GM20000 (cell line): ENCODE measurements at regions not wholly inside any gene's neighbourhood (a gene's known extent, or its start where the extent isn't known, plus 50 kb on each side); places are given as distances from the start of the nearest gene placed in this dataset.

Experiments used
- DNase-seq: peaks from one replicate; pipeline ENCODE4 v3.0.0; 2012; ENCODE audit warnings: low spot score
- CTCF ChIP-seq: IDR thresholded peaks from 2 replicates; pipeline ENCODE4 v1.5.1; 2012; ENCODE audit warnings: mild to moderate bottlenecking, control low read depth; ENCODE audit errors: extremely low read depth, missing control alignments

GRCh38 chr3:30945291-30945690 lies 50.8 kb upstream of the GADL1 start:
- DNase-seq, result no peak
- no peak for TF ChIP-seq CTCF

- no peak for TF ChIP-seq CTCF
- DNase-seq, result no peak
Measured at GRCh38 chr3:30948426-30948825, 54.0 kb upstream of the GADL1 start.

GRCh38 chr3:30951826-30952225 lies 57.4 kb upstream of the GADL1 start:
- TF ChIP-seq CTCF, result no peak
- DNase-seq, result no peak

- no peak for TF ChIP-seq CTCF
- DNase-seq, result no peak
Measured at GRCh38 chr3:30952786-30953185, 58.3 kb upstream of the GADL1 start.

GRCh38 chr3:30954426-30954825 lies 60.0 kb upstream of the GADL1 start:
- no peak for DNase-seq
- no peak for TF ChIP-seq CTCF

GRCh38 chr3:30962084-30962483 lies 67.6 kb upstream of the GADL1 start:
- TF ChIP-seq CTCF, result no peak
- DNase-seq, result no peak

- no peak for DNase-seq
- TF ChIP-seq CTCF, result no peak
Measured at GRCh38 chr3:30962493-30962892, 68.0 kb upstream of the GADL1 start.
